ENCODE measurements at regions not wholly inside any gene's neighbourhood (a gene's known extent, or its start where the extent isn't known, plus 50 kb on each side); places are given as distances from the start of the nearest gene placed in this dataset.

DNA sequence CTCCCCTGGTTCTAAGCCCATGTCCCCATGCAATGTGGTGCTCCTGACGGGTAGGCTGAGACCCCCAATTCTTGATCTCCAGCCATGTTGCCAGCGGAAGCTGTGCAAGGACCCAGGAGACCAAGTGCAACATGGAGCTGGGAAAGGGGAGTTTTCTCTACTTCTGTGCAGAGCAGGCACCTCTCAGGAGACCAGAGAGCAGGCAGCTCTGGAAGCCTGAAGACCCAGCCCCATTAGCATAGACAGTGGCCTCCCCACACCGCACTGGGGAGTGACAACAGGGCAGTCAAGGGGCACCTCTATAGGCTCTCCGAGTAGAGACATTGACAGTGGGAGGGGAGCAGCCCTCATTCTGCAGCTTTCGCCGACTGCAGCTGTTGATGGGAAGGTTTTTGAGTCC lies 410.2 kb downstream of the MATN1 start:
- no peaks in the 10 kb centered on the region for H3K9me3 ChIP-seq
- H3K4me1 ChIP-seq = no peaks in the 10 kb centered on the region
- no peaks in the 10 kb centered on the region for H3K27me3 ChIP-seq
- no peak overlapping the region for H3K4me3 ChIP-seq (ENCODE audit: low read depth, low read length)
- no peaks in the 10 kb centered on the region for H3K36me3 ChIP-seq
- DNase-seq = no peak
- TF ChIP-seq, protein P1, sequence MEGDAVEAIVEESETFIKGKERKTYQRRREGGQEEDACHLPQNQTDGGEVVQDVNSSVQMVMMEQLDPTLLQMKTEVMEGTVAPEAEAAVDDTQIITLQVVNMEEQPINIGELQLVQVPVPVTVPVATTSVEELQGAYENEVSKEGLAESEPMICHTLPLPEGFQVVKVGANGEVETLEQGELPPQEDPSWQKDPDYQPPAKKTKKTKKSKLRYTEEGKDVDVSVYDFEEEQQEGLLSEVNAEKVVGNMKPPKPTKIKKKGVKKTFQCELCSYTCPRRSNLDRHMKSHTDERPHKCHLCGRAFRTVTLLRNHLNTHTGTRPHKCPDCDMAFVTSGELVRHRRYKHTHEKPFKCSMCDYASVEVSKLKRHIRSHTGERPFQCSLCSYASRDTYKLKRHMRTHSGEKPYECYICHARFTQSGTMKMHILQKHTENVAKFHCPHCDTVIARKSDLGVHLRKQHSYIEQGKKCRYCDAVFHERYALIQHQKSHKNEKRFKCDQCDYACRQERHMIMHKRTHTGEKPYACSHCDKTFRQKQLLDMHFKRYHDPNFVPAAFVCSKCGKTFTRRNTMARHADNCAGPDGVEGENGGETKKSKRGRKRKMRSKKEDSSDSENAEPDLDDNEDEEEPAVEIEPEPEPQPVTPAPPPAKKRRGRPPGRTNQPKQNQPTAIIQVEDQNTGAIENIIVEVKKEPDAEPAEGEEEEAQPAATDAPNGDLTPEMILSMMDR (IDR thresholded peaks at IDR 0.05; ENCODE audit: low read depth, low read length) = no peak

DNA sequence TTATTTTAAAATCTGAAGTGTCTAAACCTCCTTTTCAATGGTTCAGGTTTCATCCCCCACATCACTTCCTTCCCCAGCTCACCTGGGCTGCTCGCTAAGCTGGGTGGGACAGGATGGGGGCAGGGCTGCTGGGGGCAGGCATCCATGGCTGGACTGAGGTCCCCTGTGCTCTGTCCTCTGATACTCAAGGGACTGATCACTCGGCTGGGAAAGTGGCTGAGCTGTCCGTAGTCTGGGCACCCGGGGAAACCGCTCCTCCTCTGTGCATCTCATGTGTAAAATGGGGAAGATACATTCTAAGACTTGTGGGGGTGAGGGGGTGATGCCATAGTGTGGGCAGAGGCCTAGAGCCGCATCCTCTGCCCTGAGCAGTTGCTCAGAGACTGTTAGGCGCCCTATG lies 411.2 kb downstream of the MATN1 start:
- no peaks in the 10 kb centered on the region for H3K4me1 ChIP-seq
- DNase-seq = no peak
- no peaks in the 10 kb centered on the region for H3K36me3 ChIP-seq
- H3K9me3 ChIP-seq = no peaks in the 10 kb centered on the region
- TF ChIP-seq, protein P1 (IDR thresholded peaks at IDR 0.05; ENCODE audit: low read depth, low read length) = no peak
- no peak overlapping the region for H3K4me3 ChIP-seq (ENCODE audit: low read depth, low read length)
- no peaks in the 10 kb centered on the region for H3K27me3 ChIP-seq

- no peaks in the 10 kb centered on the region for H3K27me3 ChIP-seq
- no peaks in the 10 kb centered on the region for H3K4me1 ChIP-seq
- TF ChIP-seq, protein P1 (IDR thresholded peaks at IDR 0.05; ENCODE audit: low read depth, low read length) = no peak
- H3K36me3 ChIP-seq = no peaks in the 10 kb centered on the region
- H3K9me3 ChIP-seq = no peaks in the 10 kb centered on the region
- H3K4me3 ChIP-seq (ENCODE audit: low read depth, low read length) = no peak overlapping the region
- no peak for DNase-seq
Measured at GRCh38 chr1:30311749-30312148, 411.6 kb downstream of the MATN1 start.

DNA sequence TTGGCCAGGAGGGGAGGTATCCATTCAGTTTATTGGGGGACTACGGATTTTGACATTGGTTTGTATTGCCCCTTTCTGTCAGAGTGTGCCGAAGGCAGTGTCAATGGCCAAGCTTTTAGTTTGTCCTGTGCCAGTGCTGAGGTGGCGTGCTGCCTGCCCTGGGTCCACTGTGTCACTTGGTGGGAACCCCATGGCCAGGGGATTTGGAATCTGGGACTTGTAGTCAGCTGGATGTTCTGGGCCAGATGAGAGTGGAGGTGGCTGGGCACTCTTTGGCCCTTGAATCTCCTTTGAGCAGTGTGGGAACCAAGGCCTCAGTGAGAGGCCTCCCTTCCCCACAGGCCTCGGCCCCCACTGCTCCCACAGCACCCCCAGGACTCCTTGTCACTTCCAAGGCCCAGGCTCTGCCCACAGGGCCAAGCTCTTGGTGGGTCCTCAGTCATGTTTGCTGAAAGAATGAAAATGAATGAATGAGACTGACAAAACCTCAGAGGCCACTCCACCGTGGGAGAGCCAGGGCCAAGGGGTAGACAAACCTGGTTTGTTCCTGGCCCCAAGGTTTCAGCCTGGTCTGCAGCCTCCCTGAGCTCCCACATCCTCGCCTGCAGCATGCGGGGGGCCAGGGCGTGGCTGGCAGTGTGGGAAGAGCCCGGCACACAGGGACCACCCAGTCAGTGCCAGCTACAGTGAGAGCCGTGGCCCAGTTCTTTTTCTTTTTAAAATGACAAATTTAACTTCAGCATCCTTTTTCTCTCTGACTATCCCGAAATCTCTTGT lies 412.2 kb downstream of the MATN1 start:
- no peaks in the 10 kb centered on the region for H3K36me3 ChIP-seq
- DNase-seq = no peak
- no peak overlapping the region for H3K4me3 ChIP-seq (ENCODE audit: low read depth, low read length)
- H3K9me3 ChIP-seq = no peaks in the 10 kb centered on the region
- TF ChIP-seq, protein P1 (IDR thresholded peaks at IDR 0.05; ENCODE audit: low read depth, low read length) = no peak
- H3K27me3 ChIP-seq = no peaks in the 10 kb centered on the region
- no peaks in the 10 kb centered on the region for H3K4me1 ChIP-seq

GRCh38 chr1:30307182-30307581 lies 416.2 kb downstream of the MATN1 start:
- Histone ChIP-seq H3K4me1 (no peaks in the 10 kb centered on the region), H3K4me3 (ENCODE audit: low read depth, low read length) (no peak overlapping the region), H3K36me3 (no peaks in the 10 kb centered on the region), H3K9me3 (no peaks in the 10 kb centered on the region), H3K27me3 (no peaks in the 10 kb centered on the region)
- DNase-seq = no peak
- TF ChIP-seq, protein P1 (IDR thresholded peaks at IDR 0.05; ENCODE audit: low read depth, low read length) = no peak

DNA sequence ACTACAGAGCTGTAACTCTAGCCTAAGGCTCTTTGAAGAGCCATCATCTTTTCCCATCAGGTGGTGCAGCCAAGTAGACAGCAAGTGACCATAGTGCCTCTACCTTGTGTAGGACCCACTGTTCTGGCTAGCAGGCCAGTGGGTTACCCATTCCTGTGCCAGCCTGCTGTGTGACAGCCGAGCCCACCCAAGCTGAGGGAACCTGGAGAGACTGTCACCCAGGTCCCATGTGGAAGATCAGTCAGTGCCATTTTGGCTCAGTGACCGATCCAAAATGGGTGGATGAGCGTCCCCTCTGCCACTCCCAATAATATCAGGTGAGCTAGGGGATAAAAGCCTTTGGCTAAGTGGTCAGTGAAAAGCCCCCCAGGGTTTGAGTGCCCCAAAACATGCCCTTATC lies 417.9 kb downstream of the MATN1 start:
- H3K36me3 ChIP-seq = no peaks in the 10 kb centered on the region
- H3K9me3 ChIP-seq = no peaks in the 10 kb centered on the region
- H3K27me3 ChIP-seq = no peaks in the 10 kb centered on the region
- no peak for DNase-seq
- no peak overlapping the region for H3K4me3 ChIP-seq (ENCODE audit: low read depth, low read length)
- H3K4me1 ChIP-seq = no peaks in the 10 kb centered on the region
- TF ChIP-seq, protein P1 (IDR thresholded peaks at IDR 0.05; ENCODE audit: low read depth, low read length) = no peak
